ENCODE measurements at regions not wholly inside any gene's neighbourhood (a gene's known extent, or its start where the extent isn't known, plus 50 kb on each side); places are given as distances from the start of the nearest gene placed in this dataset.

DNA sequence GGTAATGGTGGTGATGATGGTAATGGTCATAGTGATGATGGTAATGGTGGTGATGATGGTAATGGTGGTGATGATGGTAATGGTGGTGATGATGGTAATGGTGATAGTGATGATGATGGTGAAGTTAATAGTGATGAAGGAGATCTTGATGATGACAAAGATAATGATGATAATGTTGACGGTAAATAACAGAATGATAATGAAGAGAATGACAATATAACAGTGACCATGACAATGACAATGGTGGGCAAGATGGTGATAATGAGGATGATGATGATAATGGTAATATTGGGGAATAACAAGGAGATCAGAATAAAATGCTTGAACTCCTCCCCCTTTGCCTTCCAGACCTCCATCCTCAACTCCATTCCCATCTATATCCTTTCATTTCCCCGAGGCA, 233.3 kb upstream of the SFSWAP start:
- Histone ChIP-seq H3K36me3 (ENCODE audit: control insufficient read depth in 2 of 4, insufficient read depth in 4 of 4, low read length in 3 of 4) (no peaks in the 10 kb centered on the region), H2BK15ac (ENCODE audit: low read length) (no peak overlapping the region), H2AK5ac (ENCODE audit: low read depth, low read length) (no peak overlapping the region), H2BK20ac (ENCODE audit: low read length) (no peak overlapping the region), H3K27me3 (replicated peaks in 1 of 4; ENCODE audit: control insufficient read depth in 3 of 4, extremely low read depth in 1 of 4, insufficient read depth in 3 of 4, low read length in 3 of 4) (no peaks in the 10 kb centered on the region), H3K79me2 (ENCODE audit: control insufficient read depth in 1 of 2, insufficient read depth in 2 of 2, low read length in 2 of 2) (no peaks in the 10 kb centered on the region; a peak in 2 of 4 replicates), H2BK120ac (replicated peaks; ENCODE audit: low read depth, low read length) (no peak overlapping the region), H3K9ac (replicated peaks in 1 of 4; ENCODE audit: extremely low read depth in 1 of 4, low read depth in 3 of 4, low read length in 3 of 4) (no peak overlapping the region), H3K14ac (ENCODE audit: insufficient read length) (no peak overlapping the region), H3K23me2 (ENCODE audit: low read depth, low read length) (peaks cover 4% of the 10 kb centered on the region; the same call in 1 of the 2 replicates), H3K4ac (replicated peaks; ENCODE audit: insufficient read length, low read depth, low read length) (no peak overlapping the region), H3K18ac (ENCODE audit: extremely low read depth, low read length) (no peak overlapping the region), H2BK12ac (ENCODE audit: low read depth, low read length) (no peak overlapping the region), H3K4me1 (replicated peaks in 1 of 4; ENCODE audit: control insufficient read depth in 3 of 4, insufficient read depth in 4 of 4, low read length in 3 of 4) (no peaks in the 10 kb centered on the region), H4K20me1 (replicated peaks in 1 of 2; ENCODE audit: control insufficient read depth in 1 of 2, insufficient read depth in 2 of 2, low read length in 2 of 2) (no peaks in the 10 kb centered on the region), H3K4me2 (ENCODE audit: insufficient read depth in 1 of 2, low read depth in 2 of 2, low read length in 2 of 2) (no peak overlapping the region), H3K9me3 (ENCODE audit: insufficient read depth in 2 of 2, low read depth in 1 of 2, low read length in 1 of 2) (no peaks in the 10 kb centered on the region), H3K4me3 (ENCODE audit: extremely low read depth in 1 of 4, insufficient read depth in 2 of 4, low read depth in 3 of 4, low read length in 4 of 4) (no peak overlapping the region), H3K23ac (ENCODE audit: insufficient read length) (no peak overlapping the region), H3K79me1 (ENCODE audit: low read depth, low read length) (no peaks in the 10 kb centered on the region), H4K91ac (replicated peaks; ENCODE audit: insufficient read length, low read length) (no peak overlapping the region), H2BK5ac (ENCODE audit: low read depth, low read length) (no peak overlapping the region), H3K56ac (replicated peaks; ENCODE audit: insufficient read length, low read depth, low read length) (peak overlapping the region; percentile 94), H4K5ac (ENCODE audit: insufficient read length, low read depth, low read length) (no peak overlapping the region), H4K8ac (ENCODE audit: extremely low read depth, insufficient read depth, low read length) (no peak overlapping the region), H2AFZ (ENCODE audit: low read length) (no peak overlapping the region), H3K27ac (ENCODE audit: low read depth, low read length) (no peak overlapping the region)
- CTCF ChIA-PET (ENCODE audit: partially characterized antibody) = interaction anchor here (0.5 to 1.3 kb wide), 2 partner anchors 23 to 618 kb away, joined by 3 to 4 read pairs; no protein-coding TSS in a partner anchor
- TF ChIP-seq SRF (IDR thresholded peaks at IDR 0.05; ENCODE audit: low read depth, low read length) (no peak), SIRT6 (IDR thresholded peaks at IDR 0.05; ENCODE audit: low read length) (no peak), CBX8 (IDR thresholded peaks at IDR 0.05; ENCODE audit: borderline replicate concordance, low read depth, low read length) (no peak), NANOG (IDR thresholded peaks at IDR 0.05; ENCODE audit: insufficient read depth, low read depth, low read length, poor library complexity, severe bottlenecking) (no peak), KDM5A (IDR thresholded peaks at IDR 0.05; ENCODE audit: low read length) (no peak), TBP (IDR thresholded peaks at IDR 0.05; ENCODE audit: low read depth, low read length) (no peak)
- TF ChIP-seq, protein P1, sequence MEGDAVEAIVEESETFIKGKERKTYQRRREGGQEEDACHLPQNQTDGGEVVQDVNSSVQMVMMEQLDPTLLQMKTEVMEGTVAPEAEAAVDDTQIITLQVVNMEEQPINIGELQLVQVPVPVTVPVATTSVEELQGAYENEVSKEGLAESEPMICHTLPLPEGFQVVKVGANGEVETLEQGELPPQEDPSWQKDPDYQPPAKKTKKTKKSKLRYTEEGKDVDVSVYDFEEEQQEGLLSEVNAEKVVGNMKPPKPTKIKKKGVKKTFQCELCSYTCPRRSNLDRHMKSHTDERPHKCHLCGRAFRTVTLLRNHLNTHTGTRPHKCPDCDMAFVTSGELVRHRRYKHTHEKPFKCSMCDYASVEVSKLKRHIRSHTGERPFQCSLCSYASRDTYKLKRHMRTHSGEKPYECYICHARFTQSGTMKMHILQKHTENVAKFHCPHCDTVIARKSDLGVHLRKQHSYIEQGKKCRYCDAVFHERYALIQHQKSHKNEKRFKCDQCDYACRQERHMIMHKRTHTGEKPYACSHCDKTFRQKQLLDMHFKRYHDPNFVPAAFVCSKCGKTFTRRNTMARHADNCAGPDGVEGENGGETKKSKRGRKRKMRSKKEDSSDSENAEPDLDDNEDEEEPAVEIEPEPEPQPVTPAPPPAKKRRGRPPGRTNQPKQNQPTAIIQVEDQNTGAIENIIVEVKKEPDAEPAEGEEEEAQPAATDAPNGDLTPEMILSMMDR (IDR thresholded peaks at IDR 0.05; ENCODE audit: control extremely low read depth in 1 of 3, insufficient read depth in 1 of 3, low read depth in 1 of 3, low read length in 3 of 3) = no peak
- WGBS, 2 experiments (ENCODE audit: extremely low coverage in 1 of 2, insufficient coverage in 1 of 2, insufficient read length in 1 of 2, insufficient replicate concordance in 2 of 2, low coverage in 1 of 2, low lambda C conversion rate in 2 of 2, missing lambda C conversion rate in 1 of 2) = 89% methylated on average over 2 of the region's 2 CpGs; no CpG with 5 or more reads in 1 of the 2 experiments
- no peak for DNase-seq (ENCODE audit: low read depth in 1 of 2, low spot score in 2 of 2)
- no peak for FAIRE-seq
- POLR2A ChIA-PET (ENCODE audit: partially characterized antibody) = no interaction called here

Data from H1 (cell line).